ENCODE measurements at regions not wholly inside any gene's neighbourhood (a gene's known extent, or its start where the extent isn't known, plus 50 kb on each side); places are given as distances from the start of the nearest gene placed in this dataset.

- Histone ChIP-seq H3K4me3 (ENCODE audit: low read depth, low read length) (no peak overlapping the region), H3K79me2 (no peaks in the 10 kb centered on the region), H3K27ac (no peak overlapping the region), H3K9ac (no peak overlapping the region), H3K4me2 (ENCODE audit: low read length) (no peak overlapping the region), H3K9me3 (ENCODE audit: control insufficient read depth, low read length) (no peaks in the 10 kb centered on the region), H3K27me3 (ENCODE audit: control insufficient read depth, insufficient read depth, low read length) (no peaks in the 10 kb centered on the region), H3K4me1 (no peaks in the 10 kb centered on the region), H3K36me3 (ENCODE audit: control insufficient read depth, insufficient read depth, low read length) (no peaks in the 10 kb centered on the region), H2AFZ (no peak overlapping the region)
- no peak for TF ChIP-seq CTCF (IDR thresholded peaks at IDR 0.05)
Measured at GRCh38 chr13:71949441-71949840, 82.4 kb upstream of the DACH1 start.

GRCh38 chr13:71939186-71939585, 72.2 kb upstream of the DACH1 start:
- H3K36me3 ChIP-seq (ENCODE audit: control insufficient read depth, insufficient read depth, low read length) = no peaks in the 10 kb centered on the region
- H3K27ac ChIP-seq = no peak overlapping the region
- no peaks in the 10 kb centered on the region for H3K9me3 ChIP-seq (ENCODE audit: control insufficient read depth, low read length)
- H3K4me3 ChIP-seq (ENCODE audit: low read depth, low read length) = no peak overlapping the region
- no peak overlapping the region for H3K4me2 ChIP-seq (ENCODE audit: low read length)
- no peak overlapping the region for H3K9ac ChIP-seq
- H3K4me1 ChIP-seq = no peaks in the 10 kb centered on the region
- TF ChIP-seq CTCF (IDR thresholded peaks at IDR 0.05) = no peak
- H3K27me3 ChIP-seq (ENCODE audit: control insufficient read depth, insufficient read depth, low read length) = no peaks in the 10 kb centered on the region
- no peak overlapping the region for H2AFZ ChIP-seq
- no peaks in the 10 kb centered on the region for H3K79me2 ChIP-seq

- Histone ChIP-seq H3K36me3 (ENCODE audit: control insufficient read depth, insufficient read depth, low read length) (no peaks in the 10 kb centered on the region), H3K4me3 (ENCODE audit: low read depth, low read length) (no peak overlapping the region), H3K27me3 (ENCODE audit: control insufficient read depth, insufficient read depth, low read length) (no peaks in the 10 kb centered on the region), H3K79me2 (no peaks in the 10 kb centered on the region), H3K9ac (no peak overlapping the region), H3K27ac (no peak overlapping the region), H3K9me3 (ENCODE audit: control insufficient read depth, low read length) (no peaks in the 10 kb centered on the region), H3K4me2 (ENCODE audit: low read length) (no peak overlapping the region), H3K4me1 (no peaks in the 10 kb centered on the region), H2AFZ (no peak overlapping the region)
- no peak for TF ChIP-seq CTCF (IDR thresholded peaks at IDR 0.05)
Measured at GRCh38 chr13:71935166-71935840, 68.3 kb upstream of the DACH1 start.

GRCh38 chr13:71924931-71925330, 57.9 kb upstream of the DACH1 start:
- no peaks in the 10 kb centered on the region for H3K9me3 ChIP-seq (ENCODE audit: control insufficient read depth, low read length)
- TF ChIP-seq CTCF (IDR thresholded peaks at IDR 0.05) = no peak

GRCh38 chr13:71922194-71922593, 55.2 kb upstream of the DACH1 start:
- Histone ChIP-seq H3K36me3 (ENCODE audit: control insufficient read depth, insufficient read depth, low read length) (no peaks in the 10 kb centered on the region), H3K4me2 (ENCODE audit: low read length) (no peak overlapping the region), H3K4me1 (no peaks in the 10 kb centered on the region), H2AFZ (no peak overlapping the region), H3K79me2 (no peaks in the 10 kb centered on the region), H3K27ac (no peak overlapping the region), H3K9me3 (ENCODE audit: control insufficient read depth, low read length) (no peaks in the 10 kb centered on the region), H3K27me3 (ENCODE audit: control insufficient read depth, insufficient read depth, low read length) (no peaks in the 10 kb centered on the region), H3K9ac (no peak overlapping the region), H3K4me3 (ENCODE audit: low read depth, low read length) (no peak overlapping the region)
- no peak for TF ChIP-seq CTCF (IDR thresholded peaks at IDR 0.05)

More at GRCh38 chr13:71924931-71925330, 57.9 kb upstream of the DACH1 start:
- no peak overlapping the region for H3K9ac ChIP-seq
- no peak overlapping the region for H3K4me2 ChIP-seq (ENCODE audit: low read length)
- no peak overlapping the region for H2AFZ ChIP-seq
- H3K4me3 ChIP-seq (ENCODE audit: low read depth, low read length) = no peak overlapping the region
- no peaks in the 10 kb centered on the region for H3K27me3 ChIP-seq (ENCODE audit: control insufficient read depth, insufficient read depth, low read length)
- H3K79me2 ChIP-seq = no peaks in the 10 kb centered on the region
- no peak overlapping the region for H3K27ac ChIP-seq
- no peaks in the 10 kb centered on the region for H3K4me1 ChIP-seq
- no peaks in the 10 kb centered on the region for H3K36me3 ChIP-seq (ENCODE audit: control insufficient read depth, insufficient read depth, low read length)

Data from parathyroid adenoma (tissue), 2 donors.